ENCODE measurements at regions not wholly inside any gene's neighbourhood (a gene's known extent, or its start where the extent isn't known, plus 50 kb on each side); places are given as distances from the start of the nearest gene placed in this dataset.

- TF ChIP-seq, protein P1, sequence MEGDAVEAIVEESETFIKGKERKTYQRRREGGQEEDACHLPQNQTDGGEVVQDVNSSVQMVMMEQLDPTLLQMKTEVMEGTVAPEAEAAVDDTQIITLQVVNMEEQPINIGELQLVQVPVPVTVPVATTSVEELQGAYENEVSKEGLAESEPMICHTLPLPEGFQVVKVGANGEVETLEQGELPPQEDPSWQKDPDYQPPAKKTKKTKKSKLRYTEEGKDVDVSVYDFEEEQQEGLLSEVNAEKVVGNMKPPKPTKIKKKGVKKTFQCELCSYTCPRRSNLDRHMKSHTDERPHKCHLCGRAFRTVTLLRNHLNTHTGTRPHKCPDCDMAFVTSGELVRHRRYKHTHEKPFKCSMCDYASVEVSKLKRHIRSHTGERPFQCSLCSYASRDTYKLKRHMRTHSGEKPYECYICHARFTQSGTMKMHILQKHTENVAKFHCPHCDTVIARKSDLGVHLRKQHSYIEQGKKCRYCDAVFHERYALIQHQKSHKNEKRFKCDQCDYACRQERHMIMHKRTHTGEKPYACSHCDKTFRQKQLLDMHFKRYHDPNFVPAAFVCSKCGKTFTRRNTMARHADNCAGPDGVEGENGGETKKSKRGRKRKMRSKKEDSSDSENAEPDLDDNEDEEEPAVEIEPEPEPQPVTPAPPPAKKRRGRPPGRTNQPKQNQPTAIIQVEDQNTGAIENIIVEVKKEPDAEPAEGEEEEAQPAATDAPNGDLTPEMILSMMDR (IDR thresholded peaks at IDR 0.05): no peak
- TF ChIP-seq POLR2A (IDR thresholded peaks at IDR 0.05): no peak
Observed at GRCh38 chr10:53687800-53688199, 915.2 kb upstream of the MBL2 start.

Data from esophagus squamous epithelium (tissue), 4 donors.